ENCODE measurements at regions not wholly inside any gene's neighbourhood (a gene's known extent, or its start where the extent isn't known, plus 50 kb on each side); places are given as distances from the start of the nearest gene placed in this dataset.

- TF ChIP-seq CTCF (IDR thresholded peaks at IDR 0.05) (no peak), POLR2AphosphoS5 (IDR thresholded peaks at IDR 0.05) (no peak)
These were observed 171.8 kb upstream of the FGF16 start for GRCh38 chrX:77275392-77275791.
